Fibroblast of lung (primary cell): ENCODE measurements at regions not wholly inside any gene's neighbourhood (a gene's known extent, or its start where the extent isn't known, plus 50 kb on each side); places are given as distances from the start of the nearest gene placed in this dataset.

Experiments used
- CTCF ChIP-seq, 2 donors: IDR thresholded peaks in 1 of 2; conservative IDR thresholded peaks in 1 of 2; 1 replicate in 1 of 2; 2 replicates in 1 of 2; pipeline ENCODE4 v1.5.1; 2011 to 2012; ENCODE audit warnings: low read length in 2 of 2, control low read depth in 1 of 2, inconsistent platforms in 1 of 2, low read depth in 1 of 2, mild to moderate bottlenecking in 1 of 2
- EZH2 ChIP-seq: IDR thresholded peaks from 2 replicates; pipeline ENCODE4 v1.5.1; 2012; ENCODE audit warnings: low read length, control low read depth, mild to moderate bottlenecking; ENCODE audit errors: missing control alignments

- TF ChIP-seq CTCF (conservative IDR thresholded peaks at IDR 0.05 in 1 of 2, IDR thresholded peaks at IDR 0.05 in 1 of 2; ENCODE audit: low read depth in 1 of 2, low read length in 2 of 2): no peak
- no peak for TF ChIP-seq EZH2
Measured at GRCh38 chr20:11426948-11427347, 490.7 kb upstream of the BTBD3 start.
